Caco-2 (cell line): ENCODE measurements at regions not wholly inside any gene's neighbourhood (a gene's known extent, or its start where the extent isn't known, plus 50 kb on each side); places are given as distances from the start of the nearest gene placed in this dataset.

Experiments
- BruUV-seq: library from RNA; stranded (reverse); fragments of 400-500 nt; replicated peaks from 2 replicates; lab custom pipeline; 2021; lab: Mats Ljungman, UMichigan
- CTCF ChIA-PET: fragments of 300-600 bp; sonication (Branson Sonifier 250); formaldehyde crosslinking; loops from one replicate; lab custom pipeline; 2022; ENCODE audit warnings: antibody characterized with exemption; lab: Charles Lee
- POLR2A ChIA-PET: fragments of 300-600 bp; sonication (Branson Sonifier 250); formaldehyde crosslinking; loops from one replicate; lab custom pipeline; 2022; ENCODE audit warnings: antibody characterized with exemption; lab: Charles Lee
- DNase-seq, 2 experiments: peaks; one replicate each; pipeline versions ENCODE4 v3.0.0 to v3.0.0-alpha.2; 2020 to 2022
- H3K27me3 ChIP-seq: replicated peaks from 2 replicates; pipeline ENCODE4 v1.6.0; 2011; ENCODE audit warnings: low read length; ENCODE audit not compliant: control insufficient read depth, insufficient read depth
- H3K36me3 ChIP-seq: 2 replicates; pipeline ENCODE4 v1.5.1; 2011; ENCODE audit warnings: low read length; ENCODE audit not compliant: control insufficient read depth, insufficient read depth
- H3K4me1 ChIP-seq: fragments of 250-450 bp; sonication (Bioruptor Pico); 2 replicates; pipeline ENCODE4 v1.5.1; 2020; ENCODE audit warnings: mild to moderate bottlenecking
- H3K4me3 ChIP-seq: 2 replicates; pipeline ENCODE4 v1.5.1; 2011; ENCODE audit warnings: low read depth, mild to moderate bottlenecking, control low read depth, low read length
- H3K9me3 ChIP-seq: fragments of 250-450 bp; sonication (Bioruptor Pico); 2 replicates; pipeline ENCODE4 v1.5.1; 2020; ENCODE audit warnings: mild to moderate bottlenecking, moderate library complexity
- H3K27ac Mint-ChIP-seq: one replicate; pipeline ENCODE4 v1.8.0; 2022; ENCODE audit warnings: mixed read lengths; ENCODE audit not compliant: unreplicated experiment
- H3K27me3 Mint-ChIP-seq: one replicate; pipeline ENCODE4 v1.8.0; 2022; ENCODE audit warnings: mixed read lengths; ENCODE audit not compliant: insufficient read depth, unreplicated experiment
- H3K36me3 Mint-ChIP-seq: one replicate; pipeline ENCODE4 v1.8.0; 2022; ENCODE audit warnings: mild to moderate bottlenecking, mixed read lengths; ENCODE audit not compliant: insufficient read depth, unreplicated experiment
- H3K4me1 Mint-ChIP-seq: one replicate; pipeline ENCODE4 v1.8.0; 2022; ENCODE audit warnings: low read depth, mixed read lengths; ENCODE audit not compliant: unreplicated experiment
- H3K4me3 Mint-ChIP-seq: one replicate; pipeline ENCODE4 v1.8.0; 2022; ENCODE audit warnings: mild to moderate bottlenecking, moderate library complexity, mixed read lengths; ENCODE audit not compliant: unreplicated experiment
- H3K9me3 Mint-ChIP-seq: one replicate; pipeline ENCODE4 v1.8.0; 2022; ENCODE audit warnings: mixed read lengths; ENCODE audit not compliant: unreplicated experiment
- CTCF ChIP-seq, 2 experiments: fragments of 200-600 bp in 1 of 2; IDR thresholded peaks; 1 replicate in 1 of 2; 2 replicates in 1 of 2; pipeline versions ENCODE4 v1.5.1 to v1.8.0; 2011 to 2022; ENCODE audit warnings: antibody characterized with exemption in 1 of 2, control low read depth in 1 of 2, inconsistent platforms in 1 of 2, low read depth in 1 of 2, low read length in 1 of 2, mild to moderate bottlenecking in 1 of 2, moderate library complexity in 1 of 2; ENCODE audit not compliant: insufficient read depth in 1 of 2, severe bottlenecking in 1 of 2, unreplicated experiment in 1 of 2
- intact Hi-C: fragments of 100-400 bp; cut with micrococcal nuclease; formaldehyde crosslinking; loops from one replicate; pipeline ENCODE4 v1.10.0; 2022; ENCODE audit not compliant: unreplicated experiment

DNA sequence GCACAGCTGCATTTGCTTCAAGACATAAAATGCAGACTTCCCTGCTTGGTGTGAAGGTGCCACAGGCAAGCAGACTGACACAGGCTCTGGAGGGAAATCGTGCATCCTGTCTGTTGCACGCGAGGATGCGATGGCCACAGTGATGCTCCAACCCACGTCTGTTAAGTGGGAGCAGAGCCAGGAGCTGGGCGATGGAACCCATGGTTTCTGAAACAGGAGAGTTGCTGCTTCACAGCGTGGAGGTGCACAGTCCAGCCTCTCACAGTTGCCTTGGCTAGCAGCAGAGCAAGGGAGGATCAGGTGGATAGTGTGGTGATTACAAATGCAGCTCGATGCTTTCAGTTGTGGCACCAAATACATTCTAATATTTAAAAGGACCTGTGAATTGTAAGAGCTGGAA, 108.8 kb downstream of the TENT4A start:
- Mint-ChIP-seq H3K4me1 (no peaks in the 10 kb centered on the region), H3K4me3 (no peak overlapping the region), H3K36me3 (no peaks in the 10 kb centered on the region), H3K27me3 (peaks cover 21% of the 10 kb centered on the region), H3K9me3 (no peaks in the 10 kb centered on the region), H3K27ac (no peak overlapping the region)
- Histone ChIP-seq H3K27me3 (no peaks in the 10 kb centered on the region; the same call in 1 of the 2 replicates), H3K36me3 (no peaks in the 10 kb centered on the region), H3K4me3 (no peak overlapping the region), H3K4me1 (no peaks in the 10 kb centered on the region), H3K9me3 (no peaks in the 10 kb centered on the region)
- BruUV-seq: no TSS peak
- ChIA-PET POLR2A (no interaction called here), CTCF (no interaction called here)
- DNase-seq: no peak
- TF ChIP-seq CTCF (IDR thresholded peaks at IDR 0.05; ENCODE audit: insufficient read depth in 1 of 2, low read depth in 1 of 2, low read length in 1 of 2, severe bottlenecking in 1 of 2, unreplicated experiment in 1 of 2): no peak
- intact Hi-C loops: loop anchor here (5.0 kb wide), 1 partner anchor 570 kb away; no protein-coding TSS in a partner anchor

- Histone ChIP-seq H3K9me3 (no peaks in the 10 kb centered on the region), H3K4me3 (no peak overlapping the region), H3K4me1 (no peaks in the 10 kb centered on the region), H3K36me3 (no peaks in the 10 kb centered on the region), H3K27me3 (no peaks in the 10 kb centered on the region; the same call in 1 of the 2 replicates)
- DNase-seq: no peak
- H3K4me3 Mint-ChIP-seq: no peak overlapping the region
- intact Hi-C loops: loop anchor here (5.0 kb wide), 1 partner anchor 570 kb away; no protein-coding TSS in a partner anchor
- TF ChIP-seq CTCF (IDR thresholded peaks at IDR 0.05; ENCODE audit: insufficient read depth in 1 of 2, low read depth in 1 of 2, low read length in 1 of 2, severe bottlenecking in 1 of 2, unreplicated experiment in 1 of 2): no peak
- no peaks in the 10 kb centered on the region for H3K36me3 Mint-ChIP-seq
- POLR2A ChIA-PET: no interaction called here
- CTCF ChIA-PET: no interaction called here
- BruUV-seq: no TSS peak
- H3K4me1 Mint-ChIP-seq: no peaks in the 10 kb centered on the region
- H3K9me3 Mint-ChIP-seq: no peaks in the 10 kb centered on the region
- no peak overlapping the region for H3K27ac Mint-ChIP-seq
- H3K27me3 Mint-ChIP-seq: peaks cover 25% of the 10 kb centered on the region
Observed at GRCh38 chr5:6822556-6823343, 109.5 kb downstream of the TENT4A start.

GRCh38 chr5:6823996-6824395, 110.8 kb downstream of the TENT4A start:
- Mint-ChIP-seq H3K27me3 (peaks cover 24% of the 10 kb centered on the region), H3K27ac (no peak overlapping the region), H3K4me3 (no peak overlapping the region), H3K4me1 (no peaks in the 10 kb centered on the region), H3K36me3 (no peaks in the 10 kb centered on the region), H3K9me3 (no peaks in the 10 kb centered on the region)
- intact Hi-C loops: loop anchor here (5.0 kb wide), 1 partner anchor 568 kb away; no protein-coding TSS in a partner anchor
- BruUV-seq: no TSS peak
- no peak for DNase-seq
- POLR2A ChIA-PET: no interaction called here
- Histone ChIP-seq H3K9me3 (no peaks in the 10 kb centered on the region), H3K27me3 (no peaks in the 10 kb centered on the region; the same call in 1 of the 2 replicates), H3K4me1 (no peaks in the 10 kb centered on the region), H3K4me3 (no peak overlapping the region), H3K36me3 (no peaks in the 10 kb centered on the region)
- CTCF ChIA-PET: no interaction called here
- TF ChIP-seq CTCF (IDR thresholded peaks at IDR 0.05; ENCODE audit: insufficient read depth in 1 of 2, low read depth in 1 of 2, low read length in 1 of 2, severe bottlenecking in 1 of 2, unreplicated experiment in 1 of 2): no peak
